HEK293 (cell line): ENCODE measurements at regions not wholly inside any gene's neighbourhood (a gene's known extent, or its start where the extent isn't known, plus 50 kb on each side); places are given as distances from the start of the nearest gene placed in this dataset.

Experiments
- CTCF ChIA-PET: fragments of 350-600 bp; formaldehyde crosslinking; extraction: SDS; loops from one replicate; lab custom pipeline; 2021; ENCODE audit warnings: antibody characterized with exemption; lab: Yijun Ruan, JAX
- POLR2A ChIA-PET: fragments of 300-600 bp; formaldehyde crosslinking; extraction: SDS; loops from one replicate; lab custom pipeline; 2020; ENCODE audit warnings: antibody characterized with exemption, inconsistent platforms; lab: Yijun Ruan, JAX
- H3K27ac ChIP-seq: fragments of 200-500 bp; sonication (Bioruptor generic); 2 replicates; pipeline ENCODE4 v1.5.1; 2014; ENCODE audit warnings: low read depth, low read length, control low read depth, inconsistent platforms; ENCODE audit errors: extremely low read depth
- H3K36me3 ChIP-seq, 2 experiments: fragments of 200-500 bp in 1 of 2; sonication (Bioruptor generic) in 1 of 2; 1 replicate in 1 of 2; 2 replicates in 1 of 2; pipeline ENCODE4 v1.5.1; 2014 to 2017; ENCODE audit warnings: inconsistent platforms in 2 of 2, low read length in 2 of 2; ENCODE audit not compliant: control insufficient read depth in 2 of 2, insufficient read depth in 1 of 2
- H3K4me1 ChIP-seq: fragments of 200-500 bp; sonication (Bioruptor generic); 2 replicates; pipeline ENCODE4 v1.5.1; 2014; ENCODE audit warnings: mild to moderate bottlenecking, low read length, inconsistent platforms; ENCODE audit not compliant: control insufficient read depth, insufficient read depth
- H3K4me3 ChIP-seq: 2 replicates; pipeline ENCODE4 v1.5.1; 2011; ENCODE audit warnings: low read depth, mild to moderate bottlenecking, control low read depth, low read length, moderate library complexity
- H3K9me3 ChIP-seq: fragments of 200-500 bp; sonication (Bioruptor generic); 2 replicates; pipeline ENCODE4 v1.5.1; 2014; ENCODE audit warnings: low read depth, low read length, inconsistent platforms; ENCODE audit not compliant: control insufficient read depth, insufficient read depth
- MYNN ChIP-seq: fragments of 450-650 bp; formaldehyde crosslinking; IDR thresholded peaks from 2 replicates; pipeline ENCODE4 v1.5.1; 2016; ENCODE audit warnings: missing biosample characterization, missing genetic modification characterization, borderline replicate concordance
- SALL2 ChIP-seq: fragments of 450-650 bp; formaldehyde crosslinking; IDR thresholded peaks from 2 replicates; pipeline ENCODE4 v1.5.0; 2017; ENCODE audit warnings: missing biosample characterization, mild to moderate bottlenecking, missing genetic modification characterization, borderline replicate concordance
- SCRT2 ChIP-seq: fragments of 450-650 bp; formaldehyde crosslinking; IDR thresholded peaks from 2 replicates; pipeline ENCODE4 v1.5.1; 2016; ENCODE audit warnings: missing biosample characterization, missing genetic modification characterization
- TSHZ1 ChIP-seq: fragments of 450-650 bp; formaldehyde crosslinking; IDR thresholded peaks from 2 replicates; pipeline ENCODE4 v1.5.1; 2016; ENCODE audit warnings: missing biosample characterization, missing genetic modification characterization, borderline replicate concordance
- ZBTB20 ChIP-seq: fragments of 450-650 bp; formaldehyde crosslinking; IDR thresholded peaks from 2 replicates; pipeline ENCODE4 v1.5.1; 2016; ENCODE audit warnings: missing biosample characterization, missing genetic modification characterization
- ZBTB49 ChIP-seq: fragments of 450-650 bp; formaldehyde crosslinking; IDR thresholded peaks from 2 replicates; pipeline ENCODE4 v1.5.1; 2016; ENCODE audit warnings: missing biosample characterization, missing genetic modification characterization, low read depth
- ZIC2 ChIP-seq: fragments of 450-650 bp; formaldehyde crosslinking; IDR thresholded peaks from 2 replicates; pipeline ENCODE4 v1.5.1; 2016; ENCODE audit warnings: missing biosample characterization, missing genetic modification characterization
- ZNF10 ChIP-seq: fragments of 450-650 bp; formaldehyde crosslinking; IDR thresholded peaks from 2 replicates; pipeline ENCODE4 v1.5.1; 2017; ENCODE audit warnings: missing biosample characterization, missing genetic modification characterization
- ZNF121 ChIP-seq: fragments of 450-650 bp; formaldehyde crosslinking; IDR thresholded peaks from 2 replicates; pipeline ENCODE4 v1.5.1; 2016; ENCODE audit warnings: missing biosample characterization, missing genetic modification characterization
- ZNF174 ChIP-seq: fragments of 450-650 bp; formaldehyde crosslinking; IDR thresholded peaks from 2 replicates; pipeline ENCODE4 v1.5.0; 2017; ENCODE audit warnings: missing biosample characterization, mild to moderate bottlenecking, missing genetic modification characterization
- ZNF19 ChIP-seq: fragments of 450-650 bp; formaldehyde crosslinking; IDR thresholded peaks from 2 replicates; pipeline ENCODE4; 2016; ENCODE audit warnings: missing biosample characterization, missing genetic modification characterization, low read depth
- ZNF24 ChIP-seq: fragments of 450-650 bp; formaldehyde crosslinking; IDR thresholded peaks from 2 replicates; pipeline ENCODE4 v1.5.1; 2016; ENCODE audit warnings: missing biosample characterization, missing genetic modification characterization
- ZNF362 ChIP-seq: fragments of 450-650 bp; formaldehyde crosslinking; IDR thresholded peaks from 2 replicates; pipeline ENCODE4 v1.5.1; 2016; ENCODE audit warnings: missing biosample characterization, missing genetic modification characterization
- ZNF692 ChIP-seq: fragments of 450-650 bp; formaldehyde crosslinking; IDR thresholded peaks from 2 replicates; pipeline ENCODE4 v1.5.1; 2016; ENCODE audit warnings: missing biosample characterization, missing genetic modification characterization
- ZNF707 ChIP-seq: fragments of 450-650 bp; formaldehyde crosslinking; IDR thresholded peaks from 2 replicates; pipeline ENCODE4 v1.5.1; 2016; ENCODE audit warnings: missing biosample characterization, missing genetic modification characterization
- ZNF76 ChIP-seq: fragments of 450-650 bp; formaldehyde crosslinking; IDR thresholded peaks from 2 replicates; pipeline ENCODE4; 2016; ENCODE audit warnings: low read depth, missing biosample characterization, missing genetic modification characterization, borderline replicate concordance
- ZSCAN18 ChIP-seq: fragments of 450-650 bp; formaldehyde crosslinking; IDR thresholded peaks from 2 replicates; pipeline ENCODE4 v1.5.1; 2016; ENCODE audit warnings: missing biosample characterization, missing genetic modification characterization
- TF ChIP-seq, protein P1 (sequence below): fragments of 450-650 bp; formaldehyde crosslinking; IDR thresholded peaks from 2 replicates; pipeline ENCODE4 v1.5.1; 2017; ENCODE audit warnings: missing biosample characterization, missing genetic modification characterization
- TF ChIP-seq, protein P2 (sequence below): fragments of 450-650 bp; formaldehyde crosslinking; IDR thresholded peaks from 2 replicates; pipeline ENCODE4 v1.5.1; 2016; ENCODE audit warnings: missing biosample characterization, missing genetic modification characterization
- TF ChIP-seq, protein P3 (sequence below): fragments of 450-650 bp; formaldehyde crosslinking; IDR thresholded peaks from 2 replicates; pipeline ENCODE4 v1.5.1; 2017; ENCODE audit warnings: missing biosample characterization, missing genetic modification characterization

DNA sequence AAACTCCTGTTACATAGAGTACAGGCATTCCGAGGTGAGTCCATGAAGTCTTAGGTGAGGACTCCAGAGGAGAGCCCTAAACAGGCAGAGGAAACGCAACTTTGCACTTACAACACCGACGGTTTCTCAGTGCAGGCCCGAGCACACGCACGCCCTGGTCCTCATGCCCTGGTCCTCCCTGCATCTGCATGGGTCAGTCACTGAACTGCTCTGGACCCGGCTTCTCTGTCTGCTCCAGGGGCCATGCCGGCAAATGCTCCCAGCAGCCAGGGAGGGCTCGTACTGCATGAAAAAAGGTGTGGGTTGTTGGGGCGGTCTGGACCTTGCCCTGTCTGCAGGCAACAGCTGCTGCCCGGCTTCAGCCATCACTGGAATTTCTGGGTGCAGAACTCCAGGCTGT, 317.3 kb upstream of the SHH start:
- H3K4me3 ChIP-seq = no peak overlapping the region
- no peak overlapping the region for H3K27ac ChIP-seq
- no peaks in the 10 kb centered on the region for H3K9me3 ChIP-seq
- no peaks in the 10 kb centered on the region for H3K4me1 ChIP-seq
- CTCF ChIA-PET = interaction anchor here (0.6 to 0.7 kb wide), 4 partner anchors 63 to 266 kb away, joined by 3 to 5 read pairs (median 4); no protein-coding TSS in a partner anchor
- no peaks in the 10 kb centered on the region for H3K36me3 ChIP-seq
- POLR2A ChIA-PET = no interaction called here
- TF ChIP-seq ZNF692 (tag by site-specific recombination) = no peak
- no peak for TF ChIP-seq ZNF707 (tag by site-specific recombination)
- TF ChIP-seq ZIC2 (tag by site-specific recombination) = no peak
- no peak for TF ChIP-seq ZNF19 (tag by site-specific recombination)
- no peak for TF ChIP-seq TSHZ1
- TF ChIP-seq, protein P1, sequence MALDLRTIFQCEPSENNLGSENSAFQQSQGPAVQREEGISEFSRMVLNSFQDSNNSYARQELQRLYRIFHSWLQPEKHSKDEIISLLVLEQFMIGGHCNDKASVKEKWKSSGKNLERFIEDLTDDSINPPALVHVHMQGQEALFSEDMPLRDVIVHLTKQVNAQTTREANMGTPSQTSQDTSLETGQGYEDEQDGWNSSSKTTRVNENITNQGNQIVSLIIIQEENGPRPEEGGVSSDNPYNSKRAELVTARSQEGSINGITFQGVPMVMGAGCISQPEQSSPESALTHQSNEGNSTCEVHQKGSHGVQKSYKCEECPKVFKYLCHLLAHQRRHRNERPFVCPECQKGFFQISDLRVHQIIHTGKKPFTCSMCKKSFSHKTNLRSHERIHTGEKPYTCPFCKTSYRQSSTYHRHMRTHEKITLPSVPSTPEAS (tag by site-specific recombination) = no peak
- no peak for TF ChIP-seq ZBTB20 (tag by site-specific recombination)
- no peak for TF ChIP-seq SALL2 (tag by site-specific recombination)
- TF ChIP-seq ZNF24 (tag by site-specific recombination) = no peak
- TF ChIP-seq, protein P2, sequence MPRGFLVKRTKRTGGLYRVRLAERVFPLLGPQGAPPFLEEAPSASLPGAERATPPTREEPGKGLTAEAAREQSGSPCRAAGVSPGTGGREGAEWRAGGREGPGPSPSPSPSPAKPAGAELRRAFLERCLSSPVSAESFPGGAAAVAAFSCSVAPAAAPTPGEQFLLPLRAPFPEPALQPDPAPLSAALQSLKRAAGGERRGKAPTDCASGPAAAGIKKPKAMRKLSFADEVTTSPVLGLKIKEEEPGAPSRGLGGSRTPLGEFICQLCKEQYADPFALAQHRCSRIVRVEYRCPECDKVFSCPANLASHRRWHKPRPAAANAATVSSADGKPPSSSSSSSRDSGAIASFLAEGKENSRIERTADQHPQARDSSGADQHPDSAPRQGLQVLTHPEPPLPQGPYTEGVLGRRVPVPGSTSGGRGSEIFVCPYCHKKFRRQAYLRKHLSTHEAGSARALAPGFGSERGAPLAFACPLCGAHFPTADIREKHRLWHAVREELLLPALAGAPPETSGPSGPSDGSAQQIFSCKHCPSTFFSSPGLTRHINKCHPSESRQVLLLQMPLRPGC (tag by site-specific recombination) = no peak
- no peak for TF ChIP-seq ZNF121 (tag by site-specific recombination)
- no peak for TF ChIP-seq ZNF174 (tag by site-specific recombination)
- TF ChIP-seq ZNF362 = no peak
- no peak for TF ChIP-seq ZNF10 (tag by site-specific recombination)
- no peak for TF ChIP-seq ZBTB49 (tag by site-specific recombination)
- TF ChIP-seq ZNF76 (tag by site-specific recombination) = no peak
- no peak for TF ChIP-seq MYNN (tag by site-specific recombination)
- TF ChIP-seq, protein P3, sequence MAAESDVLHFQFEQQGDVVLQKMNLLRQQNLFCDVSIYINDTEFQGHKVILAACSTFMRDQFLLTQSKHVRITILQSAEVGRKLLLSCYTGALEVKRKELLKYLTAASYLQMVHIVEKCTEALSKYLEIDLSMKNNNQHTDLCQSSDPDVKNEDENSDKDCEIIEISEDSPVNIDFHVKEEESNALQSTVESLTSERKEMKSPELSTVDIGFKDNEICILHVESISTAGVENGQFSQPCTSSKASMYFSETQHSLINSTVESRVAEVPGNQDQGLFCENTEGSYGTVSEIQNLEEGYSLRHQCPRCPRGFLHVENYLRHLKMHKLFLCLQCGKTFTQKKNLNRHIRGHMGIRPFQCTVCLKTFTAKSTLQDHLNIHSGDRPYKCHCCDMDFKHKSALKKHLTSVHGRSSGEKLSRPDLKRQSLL (tag by site-specific recombination) = no peak
- no peak for TF ChIP-seq ZSCAN18
- TF ChIP-seq SCRT2 (tag by site-specific recombination) = no peak
